Inferior parietal cortex (tissue), 1 donor: ENCODE measurements at regions not wholly inside any gene's neighbourhood (a gene's known extent, or its start where the extent isn't known, plus 50 kb on each side); places are given as distances from the start of the nearest gene placed in this dataset.

Source experiments
- DNase-seq: peaks from one replicate; pipeline ENCODE4 v3.0.0-alpha.2; 2016; ENCODE audit errors: extremely low spot score

- DNase-seq = no peak
These were observed 75.7 kb upstream of the SYT6 start for GRCh38 chr1:114229368-114229767.

DNA sequence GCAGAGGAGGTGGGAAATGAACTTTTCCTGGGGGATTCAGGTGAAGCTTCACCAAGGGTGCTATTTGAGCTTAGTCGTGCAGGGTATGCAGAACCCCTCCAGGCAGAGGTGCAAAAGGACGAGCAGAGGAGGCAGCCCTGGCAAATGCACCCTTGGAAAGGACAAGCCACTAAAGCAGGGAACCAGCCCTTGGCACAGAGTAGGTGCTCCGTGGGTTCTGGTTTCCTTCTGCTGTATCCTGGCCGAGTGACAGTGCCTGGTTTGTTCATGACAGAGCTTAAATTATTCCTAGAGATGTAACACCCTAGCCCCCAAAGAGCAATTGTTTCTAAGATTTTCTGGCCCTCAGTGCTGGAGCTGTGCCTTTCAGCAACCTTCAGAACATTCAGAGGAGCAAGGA, 73.4 kb upstream of the SYT6 start:
- DNase-seq = no peak

GRCh38 chr1:114224196-114224907, 70.7 kb upstream of the SYT6 start:
- DNase-seq = no peak

GRCh38 chr1:114222920-114223319, 69.3 kb upstream of the SYT6 start:
- no peak for DNase-seq

- DNase-seq = peak; percentile 15
These were observed 65.7 kb upstream of the SYT6 start for GRCh38 chr1:114219172-114219868.

GRCh38 chr1:114218361-114219171, 64.9 kb upstream of the SYT6 start:
- no peak for DNase-seq

DNA sequence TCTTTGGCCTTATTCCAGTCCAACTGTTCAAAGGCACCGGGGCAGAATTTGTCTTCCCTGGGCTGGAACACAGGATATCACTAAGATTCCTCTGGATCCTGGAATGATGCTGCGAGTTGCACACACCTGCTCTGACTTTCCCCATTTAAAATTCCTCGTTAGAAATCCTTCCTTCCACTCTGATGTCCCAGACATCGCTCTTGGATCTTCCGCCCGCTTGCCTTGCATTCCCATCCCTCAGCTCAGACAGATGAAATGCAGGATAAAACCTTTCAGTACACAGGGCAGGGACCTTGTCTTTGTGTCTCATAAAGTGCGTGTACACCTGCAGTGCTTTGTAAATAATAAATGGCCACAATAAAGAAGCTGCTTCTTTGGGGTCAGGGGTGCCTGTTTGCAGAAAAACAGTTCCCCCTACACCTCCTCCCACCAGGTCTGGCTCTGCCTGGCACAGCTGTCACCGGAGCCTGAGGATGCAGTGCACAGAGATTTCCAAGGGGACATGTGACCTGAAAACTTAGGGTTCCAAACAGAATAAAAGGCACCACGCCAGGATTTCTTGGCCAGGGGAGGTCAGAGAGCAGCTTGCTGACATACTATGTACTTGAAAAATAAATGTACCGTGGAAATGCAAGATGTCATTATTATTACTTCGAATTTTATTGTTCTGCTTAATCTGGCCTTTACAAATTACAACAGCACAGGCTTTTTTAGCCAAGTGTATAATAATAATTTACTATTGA, 62.9 kb upstream of the SYT6 start:
- DNase-seq = no peak

GRCh38 chr1:114215436-114215835, 61.8 kb upstream of the SYT6 start:
- DNase-seq = no peak

- no peak for DNase-seq
These were observed 60.3 kb upstream of the SYT6 start for GRCh38 chr1:114214016-114214415.

- no peak for DNase-seq
These were observed 56.3 kb upstream of the SYT6 start for GRCh38 chr1:114209971-114210370.

DNA sequence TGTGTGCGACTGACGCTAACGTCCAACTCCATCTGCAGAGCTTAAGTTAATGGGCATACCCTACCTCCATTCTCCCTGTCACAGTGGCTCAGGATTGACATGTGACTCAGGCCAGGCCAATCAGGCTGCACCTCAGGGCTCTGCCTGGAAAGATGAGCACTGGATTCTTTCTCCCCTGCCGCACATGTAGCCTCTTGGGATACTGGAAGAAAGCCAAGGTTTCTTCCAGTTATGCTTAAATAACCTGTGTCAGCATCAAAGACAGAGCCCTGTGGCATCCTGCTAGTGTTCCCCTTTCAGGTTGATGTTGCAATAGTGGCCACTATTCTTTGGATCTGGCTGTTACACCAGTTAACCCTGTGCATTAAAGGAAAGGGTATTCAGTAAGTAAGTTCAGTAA, 55.0 kb upstream of the SYT6 start:
- DNase-seq = no peak

DNA sequence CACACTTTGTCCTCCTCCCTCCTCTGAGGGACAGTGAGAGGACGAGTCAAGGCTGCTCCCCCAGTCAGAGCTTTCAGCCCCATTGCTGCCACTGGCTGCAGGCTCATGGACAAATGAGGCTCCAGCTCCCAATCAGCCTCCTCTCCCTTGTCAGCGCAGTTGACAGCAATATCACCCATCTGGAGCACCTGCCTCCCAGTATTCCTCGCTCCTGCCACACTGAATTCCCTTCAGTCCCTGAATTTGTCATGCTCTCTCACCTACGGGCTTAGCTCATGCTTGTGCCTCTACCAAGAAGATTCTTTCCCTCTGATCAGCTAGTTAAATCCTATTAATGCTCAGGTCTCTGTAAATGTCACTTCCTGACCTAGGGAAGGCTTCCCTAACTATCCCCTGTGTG, 54.4 kb upstream of the SYT6 start:
- DNase-seq = no peak

DNA sequence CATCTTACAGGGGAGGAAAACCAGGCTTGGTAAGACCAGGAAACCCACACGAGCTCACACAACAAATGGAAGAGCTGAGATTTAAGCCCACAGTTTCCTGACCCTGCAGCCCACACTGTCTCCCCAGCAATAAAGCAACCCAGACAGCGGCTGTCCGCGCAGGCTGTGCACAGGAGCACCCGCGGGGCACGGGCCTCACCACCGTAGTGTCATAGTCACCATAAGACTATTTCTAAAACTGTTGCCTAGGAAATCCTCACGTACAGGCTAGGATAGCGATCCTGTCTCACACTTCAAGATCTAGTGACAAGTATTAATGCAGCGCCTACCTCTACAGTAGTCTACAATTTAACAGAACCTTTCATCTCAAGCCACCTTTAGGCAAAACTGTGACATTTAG, 54.0 kb upstream of the SYT6 start:
- DNase-seq = no peak

GRCh38 chr1:114206392-114206791, 52.7 kb upstream of the SYT6 start:
- DNase-seq = no peak

- DNase-seq = no peak
These were observed 50.0 kb upstream of the SYT6 start for GRCh38 chr1:114203595-114204128.
